ENCODE measurements at regions not wholly inside any gene's neighbourhood (a gene's known extent, or its start where the extent isn't known, plus 50 kb on each side); places are given as distances from the start of the nearest gene placed in this dataset.

- ATAC-seq (no peak), DNase-seq (ENCODE audit: low read depth, low spot score) (no peak)
- Histone ChIP-seq H3K4me1 (ENCODE audit: control insufficient read depth, insufficient read depth, low read length) (no peaks in the 10 kb centered on the region), H3K36me3 (ENCODE audit: control insufficient read depth, insufficient read depth, low read length) (no peaks in the 10 kb centered on the region), H3K9me3 (ENCODE audit: control insufficient read depth, insufficient read depth, low read depth, low read length) (no peaks in the 10 kb centered on the region), H3K27me3 (ENCODE audit: control insufficient read depth, insufficient read depth, low read length) (peaks cover 3% of the 10 kb centered on the region; the same call in 1 of the 2 replicates), H3K4me3 (ENCODE audit: low read depth in 2 of 2, low read length in 2 of 2) (no peak overlapping the region), H3K27ac (ENCODE audit: low read length) (no peak overlapping the region)
- intact Hi-C loops (cut with micrococcal nuclease; ENCODE audit: unreplicated experiment) (no loop called here), in situ Hi-C loops (cut with HindIII; ENCODE audit: low pct_unique_long_range_greater_than_20kb, low sequenced_read_pairs) (no loop called here)
- POLR2A ChIA-PET = no interaction called here
- no TSS peak for BruUV-seq (replicated peaks)
- CTCF ChIA-PET = no interaction called here
- TF ChIP-seq CTCF (IDR thresholded peaks at IDR 0.05) (no peak), TCF7L2 (IDR thresholded peaks at IDR 0.05; ENCODE audit: low read depth, low read length) (no peak), REST (IDR thresholded peaks at IDR 0.05; ENCODE audit: insufficient read depth in 1 of 2, low read depth in 2 of 2, low read length in 1 of 2) (no peak), SIN3A (IDR thresholded peaks at IDR 0.05; ENCODE audit: borderline replicate concordance, insufficient read depth, low read depth, low read length) (no peak), POLR2AphosphoS5 (IDR thresholded peaks at IDR 0.05; ENCODE audit: low read depth, low read length) (no peak)
Observed at GRCh38 chr4:8682296-8682695, 89.7 kb downstream of the CPZ start.

GRCh38 chr4:8681391-8681790 lies 88.8 kb downstream of the CPZ start:
- ChIA-PET POLR2A (no interaction called here), CTCF (no interaction called here)
- in situ Hi-C loops (cut with HindIII; ENCODE audit: low pct_unique_long_range_greater_than_20kb, low sequenced_read_pairs) (no loop called here), intact Hi-C loops (cut with micrococcal nuclease; ENCODE audit: unreplicated experiment) (no loop called here)
- ATAC-seq (no peak), DNase-seq (ENCODE audit: low read depth, low spot score) (no peak)
- Histone ChIP-seq H3K4me3 (ENCODE audit: low read depth in 2 of 2, low read length in 2 of 2) (no peak overlapping the region), H3K36me3 (ENCODE audit: control insufficient read depth, insufficient read depth, low read length) (no peaks in the 10 kb centered on the region), H3K4me1 (ENCODE audit: control insufficient read depth, insufficient read depth, low read length) (no peaks in the 10 kb centered on the region), H3K9me3 (ENCODE audit: control insufficient read depth, insufficient read depth, low read depth, low read length) (no peaks in the 10 kb centered on the region), H3K27ac (ENCODE audit: low read length) (no peak overlapping the region), H3K27me3 (ENCODE audit: control insufficient read depth, insufficient read depth, low read length) (peaks cover 3% of the 10 kb centered on the region; the same call in 1 of the 2 replicates)
- BruUV-seq (replicated peaks) = no TSS peak
- TF ChIP-seq POLR2AphosphoS5 (IDR thresholded peaks at IDR 0.05; ENCODE audit: low read depth, low read length) = no peak
- no peak for TF ChIP-seq REST (IDR thresholded peaks at IDR 0.05; ENCODE audit: insufficient read depth in 1 of 2, low read depth in 2 of 2, low read length in 1 of 2)
- no peak for TF ChIP-seq SIN3A (IDR thresholded peaks at IDR 0.05; ENCODE audit: borderline replicate concordance, insufficient read depth, low read depth, low read length)
- no peak for TF ChIP-seq TCF7L2 (IDR thresholded peaks at IDR 0.05; ENCODE audit: low read depth, low read length)
- TF ChIP-seq CTCF (IDR thresholded peaks at IDR 0.05) = no peak
